WTC11 (cell line): ENCODE measurements at regions not wholly inside any gene's neighbourhood (a gene's known extent, or its start where the extent isn't known, plus 50 kb on each side); places are given as distances from the start of the nearest gene placed in this dataset.

ENCODE experiments used
- EMX1 ChIP-seq: fragments of 250-450 bp; sonication (Bioruptor Pico); IDR thresholded peaks from 2 replicates; pipeline ENCODE4 v1.8.0; 2021; ENCODE audit warnings: mild to moderate bottlenecking
- ESRRA ChIP-seq: sonication (generic); formaldehyde crosslinking; IDR thresholded peaks from 2 replicates; pipeline ENCODE4 v1.8.1; 2022; ENCODE audit warnings: mild to moderate bottlenecking, missing genetic modification reagents, borderline replicate concordance
- JUN ChIP-seq: sonication (generic); formaldehyde crosslinking; IDR thresholded peaks from 2 replicates; pipeline ENCODE4 v1.8.0; 2023; ENCODE audit warnings: mild to moderate bottlenecking, missing genetic modification reagents
- NR2C2 ChIP-seq: sonication (generic); formaldehyde crosslinking; IDR thresholded peaks from 2 replicates; pipeline ENCODE4 v1.8.0; 2022; ENCODE audit warnings: mild to moderate bottlenecking, missing genetic modification reagents
- TF ChIP-seq, protein P1 (sequence below): fragments of 200-600 bp; IDR thresholded peaks from 2 replicates; pipeline ENCODE4 v1.8.0; 2022; ENCODE audit warnings: antibody characterized with exemption
- TF ChIP-seq, protein P2 (sequence below): sonication (generic); formaldehyde crosslinking; IDR thresholded peaks from 2 replicates; pipeline ENCODE4 v1.8.0; 2022; ENCODE audit warnings: mild to moderate bottlenecking, missing genetic modification reagents
- TF ChIP-seq, protein P3 (sequence below): sonication (generic); formaldehyde crosslinking; IDR thresholded peaks from 2 replicates; pipeline ENCODE4 v1.8.1; 2023; ENCODE audit warnings: mild to moderate bottlenecking, missing genetic modification reagents, moderate library complexity

DNA sequence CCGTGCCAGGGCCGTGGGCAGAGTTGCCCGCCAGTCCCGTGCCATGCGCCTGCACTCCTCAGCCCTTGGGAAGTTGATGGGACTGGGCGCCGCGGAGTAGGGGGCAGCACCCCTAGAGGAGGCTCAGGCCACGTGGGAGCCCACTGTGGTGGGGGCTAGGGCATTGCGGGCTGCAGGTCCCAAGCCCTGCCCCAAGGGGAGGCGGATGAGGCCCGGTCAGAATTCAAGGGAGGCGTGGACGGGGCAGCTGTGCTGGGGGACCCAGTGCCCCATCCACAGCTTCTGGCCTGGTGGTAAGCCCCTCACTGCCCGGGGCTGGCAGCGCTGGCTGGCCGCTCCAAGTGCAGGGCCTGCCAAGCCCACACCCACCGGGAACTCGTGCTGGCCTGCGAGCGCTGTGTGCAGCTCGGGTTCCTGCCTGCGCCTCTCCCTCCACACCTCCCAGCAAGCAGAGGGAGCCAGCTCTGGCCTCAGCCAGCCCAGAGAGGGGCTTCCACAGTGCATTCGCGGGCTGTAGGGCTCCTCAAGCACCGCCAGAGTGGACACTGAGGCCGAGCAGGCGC, 317.8 kb downstream of the HAO1 start:
- TF ChIP-seq, protein P1, sequence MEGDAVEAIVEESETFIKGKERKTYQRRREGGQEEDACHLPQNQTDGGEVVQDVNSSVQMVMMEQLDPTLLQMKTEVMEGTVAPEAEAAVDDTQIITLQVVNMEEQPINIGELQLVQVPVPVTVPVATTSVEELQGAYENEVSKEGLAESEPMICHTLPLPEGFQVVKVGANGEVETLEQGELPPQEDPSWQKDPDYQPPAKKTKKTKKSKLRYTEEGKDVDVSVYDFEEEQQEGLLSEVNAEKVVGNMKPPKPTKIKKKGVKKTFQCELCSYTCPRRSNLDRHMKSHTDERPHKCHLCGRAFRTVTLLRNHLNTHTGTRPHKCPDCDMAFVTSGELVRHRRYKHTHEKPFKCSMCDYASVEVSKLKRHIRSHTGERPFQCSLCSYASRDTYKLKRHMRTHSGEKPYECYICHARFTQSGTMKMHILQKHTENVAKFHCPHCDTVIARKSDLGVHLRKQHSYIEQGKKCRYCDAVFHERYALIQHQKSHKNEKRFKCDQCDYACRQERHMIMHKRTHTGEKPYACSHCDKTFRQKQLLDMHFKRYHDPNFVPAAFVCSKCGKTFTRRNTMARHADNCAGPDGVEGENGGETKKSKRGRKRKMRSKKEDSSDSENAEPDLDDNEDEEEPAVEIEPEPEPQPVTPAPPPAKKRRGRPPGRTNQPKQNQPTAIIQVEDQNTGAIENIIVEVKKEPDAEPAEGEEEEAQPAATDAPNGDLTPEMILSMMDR, result no peak
- TF ChIP-seq NR2C2 (CRISPR knock-in tag), result no peak
- TF ChIP-seq JUN (CRISPR knock-in tag), result no peak
- TF ChIP-seq EMX1, result no peak
- no peak for TF ChIP-seq ESRRA (CRISPR knock-in tag)
- TF ChIP-seq, protein P2, sequence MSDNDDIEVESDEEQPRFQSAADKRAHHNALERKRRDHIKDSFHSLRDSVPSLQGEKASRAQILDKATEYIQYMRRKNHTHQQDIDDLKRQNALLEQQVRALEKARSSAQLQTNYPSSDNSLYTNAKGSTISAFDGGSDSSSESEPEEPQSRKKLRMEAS (CRISPR knock-in tag), result no peak
- TF ChIP-seq, protein P3, sequence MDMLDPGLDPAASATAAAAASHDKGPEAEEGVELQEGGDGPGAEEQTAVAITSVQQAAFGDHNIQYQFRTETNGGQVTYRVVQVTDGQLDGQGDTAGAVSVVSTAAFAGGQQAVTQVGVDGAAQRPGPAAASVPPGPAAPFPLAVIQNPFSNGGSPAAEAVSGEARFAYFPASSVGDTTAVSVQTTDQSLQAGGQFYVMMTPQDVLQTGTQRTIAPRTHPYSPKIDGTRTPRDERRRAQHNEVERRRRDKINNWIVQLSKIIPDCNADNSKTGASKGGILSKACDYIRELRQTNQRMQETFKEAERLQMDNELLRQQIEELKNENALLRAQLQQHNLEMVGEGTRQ, result no peak
